ENCODE measurements at regions not wholly inside any gene's neighbourhood (a gene's known extent, or its start where the extent isn't known, plus 50 kb on each side); places are given as distances from the start of the nearest gene placed in this dataset.

GRCh38 chr15:59953392-59953883 lies 50.7 kb upstream of the FOXB1 start:
- DNase-seq: no peak

DNA sequence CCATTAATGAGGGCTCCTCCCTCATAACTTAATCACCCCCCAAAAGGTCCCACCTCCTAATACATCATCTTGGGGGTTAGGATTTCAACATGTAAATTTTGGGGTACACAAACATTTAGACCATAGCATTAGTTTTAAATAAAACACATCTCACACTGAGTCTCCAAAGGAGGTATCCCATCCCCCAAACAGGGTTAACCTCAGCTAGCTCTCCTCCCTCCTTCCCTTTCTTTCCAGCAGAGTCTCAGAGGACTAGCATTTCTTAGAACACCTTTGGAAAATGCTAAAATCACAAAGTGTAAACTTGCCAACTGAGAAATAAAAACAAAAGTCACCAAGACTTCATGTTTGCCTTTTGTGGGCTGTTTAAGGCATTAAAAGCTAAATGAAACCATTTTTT lies 51.2 kb upstream of the FOXB1 start:
- no peak for DNase-seq

GRCh38 chr15:59950603-59951388 lies 53.3 kb upstream of the FOXB1 start:
- DNase-seq: no peak

GRCh38 chr15:59948924-59949613 lies 55.0 kb upstream of the FOXB1 start:
- no peak for DNase-seq

- DNase-seq: no peak
Observed at GRCh38 chr15:59946084-59946483, 58.0 kb upstream of the FOXB1 start.

GRCh38 chr15:59945036-59945435 lies 59.1 kb upstream of the FOXB1 start:
- no peak for DNase-seq

GRCh38 chr15:59941612-59942011 lies 62.5 kb upstream of the FOXB1 start:
- no peak for DNase-seq

DNA sequence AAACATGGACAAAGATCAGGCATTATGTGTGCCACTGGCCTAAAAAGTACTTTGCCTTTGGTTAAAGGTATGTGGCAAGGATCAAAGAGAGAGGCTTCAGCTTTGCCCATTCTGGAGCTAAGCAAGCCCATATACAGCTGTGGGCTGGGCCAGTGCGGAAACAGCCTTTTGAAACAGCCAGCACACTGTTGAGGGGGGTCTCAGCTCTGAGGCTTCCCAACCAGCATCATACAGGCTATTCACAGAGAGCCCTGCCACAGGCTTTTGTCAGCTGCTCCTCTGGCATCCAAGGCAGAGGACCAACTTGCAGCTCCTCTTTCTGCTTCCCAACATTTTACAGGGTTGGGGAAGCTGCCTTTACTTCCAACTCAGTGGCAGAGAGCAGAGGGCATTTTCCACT lies 63.2 kb upstream of the FOXB1 start:
- no peak for DNase-seq

DNA sequence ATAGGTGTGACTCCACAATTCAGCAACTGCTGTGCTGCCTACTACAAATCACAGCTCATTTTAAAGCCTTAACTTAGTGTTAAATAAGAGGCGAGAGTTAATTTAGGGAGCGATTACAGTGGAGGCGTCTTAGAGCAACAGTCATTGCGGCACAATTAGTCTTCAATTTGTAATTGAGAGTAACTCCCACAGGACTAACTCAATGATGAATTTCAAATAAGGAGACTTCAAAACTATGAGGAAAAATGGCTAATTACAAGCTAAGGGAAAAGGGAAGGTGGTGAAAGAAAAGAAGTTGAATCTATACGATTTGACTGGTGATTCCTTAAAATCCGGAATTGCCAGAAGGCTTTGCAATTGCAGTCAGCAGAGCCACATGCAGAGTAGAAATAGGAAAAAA lies 63.7 kb upstream of the FOXB1 start:
- DNase-seq: peak in 1 of 51 donors; percentile 3

DNA sequence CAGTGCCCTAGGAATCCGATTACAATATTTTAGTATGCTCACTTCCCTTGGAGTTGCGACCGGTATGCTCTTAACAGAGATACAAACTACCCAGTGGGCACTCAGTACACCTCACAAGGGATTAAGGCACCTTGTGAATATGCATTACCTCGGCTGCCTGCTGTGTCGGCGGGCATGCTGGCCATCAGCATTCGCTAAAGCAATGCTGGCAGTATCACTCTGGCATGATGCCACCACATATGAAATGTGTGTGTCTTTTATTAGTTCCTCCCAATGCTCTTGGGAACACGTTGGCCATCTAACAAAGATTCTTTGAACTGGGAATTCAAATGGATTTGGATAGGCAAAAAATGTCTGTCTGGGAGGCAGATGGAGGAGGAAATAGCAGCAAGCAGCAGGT lies 67.4 kb upstream of the FOXB1 start:
- no peak for DNase-seq

DNA sequence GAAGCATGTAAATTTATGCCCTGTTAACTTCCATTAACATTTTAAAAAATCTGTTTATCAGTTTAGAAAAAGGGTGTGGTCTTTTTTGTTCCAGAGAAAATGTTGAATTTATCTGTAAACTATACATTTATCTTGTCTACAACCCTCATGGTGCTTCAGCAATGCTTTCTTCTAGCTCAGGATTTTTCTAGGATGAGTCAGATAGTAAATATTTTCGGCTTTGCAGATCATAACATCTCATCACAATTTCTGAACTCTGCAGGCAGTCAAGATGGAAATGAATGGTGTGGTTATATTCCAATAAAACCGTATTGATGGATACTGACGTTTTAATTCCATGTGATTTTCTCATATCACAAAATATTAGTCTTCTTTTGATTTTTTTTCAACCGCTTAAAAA lies 70.5 kb upstream of the FOXB1 start:
- no peak for DNase-seq

GRCh38 chr15:59931646-59932261 lies 72.4 kb upstream of the FOXB1 start:
- DNase-seq: no peak

DNA sequence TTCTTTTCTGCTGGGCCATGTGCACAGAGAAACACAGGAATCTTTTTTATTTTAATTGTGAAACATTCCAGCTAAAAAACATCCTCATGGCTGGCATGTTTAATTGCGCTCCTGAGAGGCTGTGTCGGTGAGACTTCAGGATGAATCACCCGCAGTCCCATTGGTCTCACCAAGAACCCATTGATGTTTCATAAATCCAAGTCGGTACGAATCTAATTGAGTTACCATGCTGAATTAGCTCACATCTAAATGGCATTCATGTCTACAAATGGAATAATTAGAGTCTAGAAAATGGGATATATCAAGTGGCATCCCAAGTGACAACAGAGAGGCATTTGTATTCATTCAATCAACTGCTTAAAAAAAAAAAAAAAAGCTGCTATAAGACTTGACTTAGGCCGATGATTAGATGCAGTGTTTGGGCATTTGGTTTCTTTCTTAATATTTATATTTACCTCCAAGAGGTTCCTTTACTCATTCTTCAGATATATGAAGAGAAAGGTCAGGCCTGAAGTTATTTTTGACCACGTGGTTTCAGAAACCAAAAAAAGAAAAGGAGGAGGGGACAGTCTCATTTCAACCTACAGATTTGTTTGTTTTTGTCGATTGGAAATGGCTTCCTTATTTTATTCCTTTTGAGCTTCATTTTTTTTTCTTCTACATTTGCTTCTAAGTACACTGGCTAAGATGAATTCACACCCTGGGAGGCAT lies 79.1 kb upstream of the FOXB1 start:
- DNase-seq: no peak

- DNase-seq: peak in 1 of 51 donors; percentile 4
Observed at GRCh38 chr15:59924096-59924495, 80.0 kb upstream of the FOXB1 start.

GRCh38 chr15:59923508-59923907 lies 80.6 kb upstream of the FOXB1 start:
- no peak for DNase-seq

GRCh38 chr15:59918994-59919951 lies 84.8 kb upstream of the FOXB1 start:
- no peak for DNase-seq

GRCh38 chr15:59917504-59918157 lies 86.5 kb upstream of the FOXB1 start:
- DNase-seq: peak in 23 of 51 donors; percentile 1 to 41 (median 16)

- no peak for DNase-seq
Observed at GRCh38 chr15:59906046-59906445, 98.1 kb upstream of the FOXB1 start.

DNA sequence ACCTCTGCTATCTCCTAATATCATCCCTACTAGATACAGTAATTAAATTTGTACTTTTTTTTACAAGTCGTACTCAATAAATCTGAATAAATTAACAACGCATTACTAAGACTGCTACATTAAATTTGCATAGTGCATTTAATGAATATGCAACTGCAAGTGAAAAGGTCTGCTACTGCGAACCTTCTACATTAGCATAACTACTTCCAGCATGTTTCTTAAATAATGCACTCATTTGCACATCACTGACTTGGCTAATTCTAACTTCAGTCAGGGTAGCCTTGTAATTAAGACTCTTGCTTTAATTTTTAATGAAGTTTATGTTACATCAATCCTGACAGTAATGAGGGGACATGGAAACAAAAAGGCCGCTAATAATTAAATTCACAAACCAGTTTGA lies 98.9 kb upstream of the FOXB1 start:
- DNase-seq: no peak

Measured in hypothalamus (tissue), 51 donors.